Neural progenitor cell (in vitro differentiated cells): ENCODE measurements at regions not wholly inside any gene's neighbourhood (a gene's known extent, or its start where the extent isn't known, plus 50 kb on each side); places are given as distances from the start of the nearest gene placed in this dataset.

Experiments
- EZH2 ChIP-seq: fragments of 200-600 bp; sonication (generic); IDR thresholded peaks from 2 replicates; pipeline ENCODE4 v1.6.1; 2017; ENCODE audit warnings: antibody characterized with exemption, mild to moderate bottlenecking, moderate library complexity
- TF ChIP-seq, protein P1 (sequence below): fragments of 200-600 bp; sonication (generic); IDR thresholded peaks from 2 replicates; pipeline ENCODE4 v1.5.1; 2017; ENCODE audit warnings: antibody characterized with exemption, mild to moderate bottlenecking

- TF ChIP-seq, protein P1, sequence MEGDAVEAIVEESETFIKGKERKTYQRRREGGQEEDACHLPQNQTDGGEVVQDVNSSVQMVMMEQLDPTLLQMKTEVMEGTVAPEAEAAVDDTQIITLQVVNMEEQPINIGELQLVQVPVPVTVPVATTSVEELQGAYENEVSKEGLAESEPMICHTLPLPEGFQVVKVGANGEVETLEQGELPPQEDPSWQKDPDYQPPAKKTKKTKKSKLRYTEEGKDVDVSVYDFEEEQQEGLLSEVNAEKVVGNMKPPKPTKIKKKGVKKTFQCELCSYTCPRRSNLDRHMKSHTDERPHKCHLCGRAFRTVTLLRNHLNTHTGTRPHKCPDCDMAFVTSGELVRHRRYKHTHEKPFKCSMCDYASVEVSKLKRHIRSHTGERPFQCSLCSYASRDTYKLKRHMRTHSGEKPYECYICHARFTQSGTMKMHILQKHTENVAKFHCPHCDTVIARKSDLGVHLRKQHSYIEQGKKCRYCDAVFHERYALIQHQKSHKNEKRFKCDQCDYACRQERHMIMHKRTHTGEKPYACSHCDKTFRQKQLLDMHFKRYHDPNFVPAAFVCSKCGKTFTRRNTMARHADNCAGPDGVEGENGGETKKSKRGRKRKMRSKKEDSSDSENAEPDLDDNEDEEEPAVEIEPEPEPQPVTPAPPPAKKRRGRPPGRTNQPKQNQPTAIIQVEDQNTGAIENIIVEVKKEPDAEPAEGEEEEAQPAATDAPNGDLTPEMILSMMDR = no peak
- no peak for TF ChIP-seq EZH2
Measured at GRCh38 chr3:27641271-27641800, 80.8 kb downstream of the EOMES start.
